GM12872 (cell line): ENCODE measurements at regions not wholly inside any gene's neighbourhood (a gene's known extent, or its start where the extent isn't known, plus 50 kb on each side); places are given as distances from the start of the nearest gene placed in this dataset.

Source experiments
- TF ChIP-seq, protein P1 (sequence below): IDR thresholded peaks from 3 replicates; pipeline ENCODE4 v1.5.1; 2011; ENCODE audit warnings: low read depth, mild to moderate bottlenecking, low read length, moderate library complexity; ENCODE audit not compliant: insufficient read depth

DNA sequence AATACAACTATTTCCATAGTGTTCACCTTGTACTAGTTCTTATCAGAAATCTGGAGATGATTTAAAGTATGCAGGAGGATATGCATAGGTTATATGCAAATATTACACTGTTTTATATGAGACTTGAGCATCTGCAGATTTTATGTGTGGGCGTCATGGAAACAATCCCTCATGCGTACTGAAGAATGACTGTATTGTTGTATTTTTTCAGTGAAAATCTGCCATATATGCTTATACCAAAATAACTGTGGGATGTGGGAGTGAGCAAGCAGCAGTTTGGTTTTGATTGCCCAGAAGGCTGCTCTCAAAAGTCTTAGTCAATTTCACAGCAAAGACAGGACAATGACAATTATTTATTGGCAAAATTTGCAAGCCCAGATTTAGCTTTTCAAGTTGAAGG is 238.8 kb upstream of the PCDH20 start:
- TF ChIP-seq, protein P1, sequence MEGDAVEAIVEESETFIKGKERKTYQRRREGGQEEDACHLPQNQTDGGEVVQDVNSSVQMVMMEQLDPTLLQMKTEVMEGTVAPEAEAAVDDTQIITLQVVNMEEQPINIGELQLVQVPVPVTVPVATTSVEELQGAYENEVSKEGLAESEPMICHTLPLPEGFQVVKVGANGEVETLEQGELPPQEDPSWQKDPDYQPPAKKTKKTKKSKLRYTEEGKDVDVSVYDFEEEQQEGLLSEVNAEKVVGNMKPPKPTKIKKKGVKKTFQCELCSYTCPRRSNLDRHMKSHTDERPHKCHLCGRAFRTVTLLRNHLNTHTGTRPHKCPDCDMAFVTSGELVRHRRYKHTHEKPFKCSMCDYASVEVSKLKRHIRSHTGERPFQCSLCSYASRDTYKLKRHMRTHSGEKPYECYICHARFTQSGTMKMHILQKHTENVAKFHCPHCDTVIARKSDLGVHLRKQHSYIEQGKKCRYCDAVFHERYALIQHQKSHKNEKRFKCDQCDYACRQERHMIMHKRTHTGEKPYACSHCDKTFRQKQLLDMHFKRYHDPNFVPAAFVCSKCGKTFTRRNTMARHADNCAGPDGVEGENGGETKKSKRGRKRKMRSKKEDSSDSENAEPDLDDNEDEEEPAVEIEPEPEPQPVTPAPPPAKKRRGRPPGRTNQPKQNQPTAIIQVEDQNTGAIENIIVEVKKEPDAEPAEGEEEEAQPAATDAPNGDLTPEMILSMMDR: no peak

GRCh38 chr13:61648547-61648946 is 232.9 kb upstream of the PCDH20 start:
- TF ChIP-seq, protein P1: no peak

DNA sequence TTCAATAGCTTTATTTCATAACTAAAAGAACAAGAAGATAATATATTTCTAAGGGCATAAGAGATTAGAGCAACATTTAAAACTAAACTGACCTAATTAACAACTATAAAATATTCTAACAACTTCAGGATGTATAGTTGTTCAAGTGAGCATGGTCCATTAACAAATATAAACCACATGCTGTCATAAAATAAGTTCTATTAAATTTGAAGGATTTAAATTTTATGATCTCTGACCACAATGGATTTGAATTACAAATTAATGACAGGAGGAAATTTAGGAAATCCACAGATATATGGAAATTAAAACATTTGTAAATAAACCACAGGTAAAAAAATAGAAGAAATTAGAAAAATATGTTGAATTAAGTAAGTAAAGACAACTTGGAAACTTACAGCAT is 196.5 kb upstream of the PCDH20 start:
- TF ChIP-seq, protein P1: no peak

DNA sequence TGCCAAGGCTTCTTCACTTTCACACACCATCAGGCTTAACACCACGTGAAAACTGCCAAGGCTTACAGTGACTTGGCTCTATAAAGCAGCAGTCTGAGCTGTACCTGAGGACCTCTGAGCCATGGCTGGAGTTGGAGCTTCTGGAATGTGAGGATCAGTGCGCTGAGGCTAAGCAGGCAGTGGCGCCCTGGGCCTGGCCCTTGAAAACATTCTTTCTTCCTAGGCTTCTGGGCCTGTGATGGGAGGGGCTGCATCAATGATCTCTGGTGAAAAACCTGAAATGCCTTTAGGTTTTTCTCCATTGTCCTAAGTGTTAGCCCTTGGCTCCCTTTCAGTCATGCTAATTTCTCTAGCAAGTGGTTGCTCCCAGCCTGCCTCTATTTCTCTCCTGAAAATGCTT is 192.5 kb upstream of the PCDH20 start:
- TF ChIP-seq, protein P1: no peak

DNA sequence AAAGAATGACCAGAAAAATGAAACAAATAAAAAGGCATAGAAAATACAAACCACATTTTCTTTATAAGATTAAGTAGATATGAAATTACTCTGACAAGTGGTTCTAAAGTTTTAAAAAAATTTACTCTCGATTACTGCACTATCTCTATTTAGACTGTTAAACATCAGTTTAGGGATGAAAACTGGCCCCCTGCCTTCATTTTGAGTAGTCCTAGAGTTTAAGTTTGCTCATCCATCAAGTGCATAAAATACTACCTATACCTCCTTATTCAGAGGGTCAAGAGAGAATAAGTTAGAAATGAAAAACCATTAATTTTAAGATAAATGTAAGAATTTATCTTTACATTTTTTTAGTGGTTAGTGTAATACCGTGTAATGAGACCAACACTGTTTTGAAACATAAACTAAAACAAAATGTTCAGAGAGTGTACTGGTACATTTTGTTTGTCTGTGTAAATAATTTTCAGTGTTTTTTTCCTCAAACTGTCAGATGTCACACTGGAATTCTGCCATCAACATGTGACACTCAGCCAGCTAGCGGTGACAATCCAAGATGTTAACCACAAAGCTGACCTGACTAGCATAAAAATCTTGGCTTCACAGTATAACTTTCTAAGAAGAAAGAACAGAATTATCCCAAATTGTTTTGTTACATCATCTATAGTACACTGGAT is 184.8 kb upstream of the PCDH20 start:
- TF ChIP-seq, protein P1: no peak

DNA sequence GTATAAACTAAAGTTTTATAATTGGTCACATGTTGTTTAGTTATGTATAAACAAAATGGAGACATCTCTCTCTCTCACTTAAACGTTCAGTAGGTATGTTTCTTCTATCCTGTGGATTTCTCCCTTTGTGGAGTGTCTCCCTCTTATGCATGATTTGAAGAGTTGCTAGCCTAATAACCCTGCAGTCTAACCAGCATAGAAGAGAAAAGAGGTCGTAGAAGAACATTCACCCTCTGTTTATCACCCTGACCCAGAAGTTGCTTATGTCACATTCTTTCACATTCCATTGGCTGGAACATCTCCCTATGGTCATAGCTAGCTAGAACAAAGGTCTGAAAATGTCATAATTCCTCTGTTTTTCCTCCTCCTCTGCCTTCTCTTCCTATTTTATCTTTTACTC is 176.8 kb upstream of the PCDH20 start:
- TF ChIP-seq, protein P1: no peak

DNA sequence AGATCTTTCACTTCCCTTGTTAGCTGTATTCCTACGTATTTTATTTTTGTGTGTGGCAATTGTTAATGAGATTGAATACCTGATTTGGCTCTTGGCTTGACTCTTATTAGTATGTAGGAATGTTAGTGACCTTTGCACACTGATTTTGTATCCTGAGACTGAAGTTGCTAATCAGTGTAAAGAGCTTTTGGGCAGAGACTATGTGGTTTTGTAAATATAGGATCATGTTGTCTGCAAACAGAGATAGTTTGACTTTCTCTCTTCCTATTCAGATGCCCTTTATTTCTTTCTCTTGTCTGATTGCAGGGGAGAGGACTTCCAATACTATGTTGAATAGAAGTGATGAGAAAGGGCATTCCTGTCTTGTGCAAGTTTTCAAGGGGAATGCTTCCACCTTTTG is 160.3 kb upstream of the PCDH20 start:
- TF ChIP-seq, protein P1: no peak
